Hepatocyte (in vitro differentiated cells): ENCODE measurements at regions not wholly inside any gene's neighbourhood (a gene's known extent, or its start where the extent isn't known, plus 50 kb on each side); places are given as distances from the start of the nearest gene placed in this dataset.

Experiments used
- EZH2phosphoT487 ChIP-seq: fragments of 200-600 bp; sonication (generic); IDR thresholded peaks from one replicate; pipeline ENCODE4 v1.6.1; 2018; ENCODE audit warnings: antibody characterized with exemption, mild to moderate bottlenecking, low read depth, moderate library complexity; ENCODE audit not compliant: unreplicated experiment, severe bottlenecking
- TF ChIP-seq, protein P1 (sequence below): fragments of 200-600 bp; sonication (generic); IDR thresholded peaks from 2 replicates; pipeline ENCODE4 v1.5.1; 2016; ENCODE audit warnings: antibody characterized with exemption, mild to moderate bottlenecking; ENCODE audit not compliant: poor library complexity

GRCh38 chr7:66556177-66556548, 72.5 kb upstream of the KCTD7 start:
- no peak for TF ChIP-seq EZH2phosphoT487
- TF ChIP-seq, protein P1, sequence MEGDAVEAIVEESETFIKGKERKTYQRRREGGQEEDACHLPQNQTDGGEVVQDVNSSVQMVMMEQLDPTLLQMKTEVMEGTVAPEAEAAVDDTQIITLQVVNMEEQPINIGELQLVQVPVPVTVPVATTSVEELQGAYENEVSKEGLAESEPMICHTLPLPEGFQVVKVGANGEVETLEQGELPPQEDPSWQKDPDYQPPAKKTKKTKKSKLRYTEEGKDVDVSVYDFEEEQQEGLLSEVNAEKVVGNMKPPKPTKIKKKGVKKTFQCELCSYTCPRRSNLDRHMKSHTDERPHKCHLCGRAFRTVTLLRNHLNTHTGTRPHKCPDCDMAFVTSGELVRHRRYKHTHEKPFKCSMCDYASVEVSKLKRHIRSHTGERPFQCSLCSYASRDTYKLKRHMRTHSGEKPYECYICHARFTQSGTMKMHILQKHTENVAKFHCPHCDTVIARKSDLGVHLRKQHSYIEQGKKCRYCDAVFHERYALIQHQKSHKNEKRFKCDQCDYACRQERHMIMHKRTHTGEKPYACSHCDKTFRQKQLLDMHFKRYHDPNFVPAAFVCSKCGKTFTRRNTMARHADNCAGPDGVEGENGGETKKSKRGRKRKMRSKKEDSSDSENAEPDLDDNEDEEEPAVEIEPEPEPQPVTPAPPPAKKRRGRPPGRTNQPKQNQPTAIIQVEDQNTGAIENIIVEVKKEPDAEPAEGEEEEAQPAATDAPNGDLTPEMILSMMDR = no peak
